GM12872 (cell line): ENCODE measurements at regions not wholly inside any gene's neighbourhood (a gene's known extent, or its start where the extent isn't known, plus 50 kb on each side); places are given as distances from the start of the nearest gene placed in this dataset.

Experiments used
- TF ChIP-seq, protein P1 (sequence below): IDR thresholded peaks from 3 replicates; pipeline ENCODE4 v1.5.1; 2011; ENCODE audit warnings: low read depth, mild to moderate bottlenecking, low read length, moderate library complexity; ENCODE audit not compliant: insufficient read depth

GRCh38 chr10:62496925-62497324 lies 122.8 kb downstream of the ZNF365 start:
- TF ChIP-seq, protein P1, sequence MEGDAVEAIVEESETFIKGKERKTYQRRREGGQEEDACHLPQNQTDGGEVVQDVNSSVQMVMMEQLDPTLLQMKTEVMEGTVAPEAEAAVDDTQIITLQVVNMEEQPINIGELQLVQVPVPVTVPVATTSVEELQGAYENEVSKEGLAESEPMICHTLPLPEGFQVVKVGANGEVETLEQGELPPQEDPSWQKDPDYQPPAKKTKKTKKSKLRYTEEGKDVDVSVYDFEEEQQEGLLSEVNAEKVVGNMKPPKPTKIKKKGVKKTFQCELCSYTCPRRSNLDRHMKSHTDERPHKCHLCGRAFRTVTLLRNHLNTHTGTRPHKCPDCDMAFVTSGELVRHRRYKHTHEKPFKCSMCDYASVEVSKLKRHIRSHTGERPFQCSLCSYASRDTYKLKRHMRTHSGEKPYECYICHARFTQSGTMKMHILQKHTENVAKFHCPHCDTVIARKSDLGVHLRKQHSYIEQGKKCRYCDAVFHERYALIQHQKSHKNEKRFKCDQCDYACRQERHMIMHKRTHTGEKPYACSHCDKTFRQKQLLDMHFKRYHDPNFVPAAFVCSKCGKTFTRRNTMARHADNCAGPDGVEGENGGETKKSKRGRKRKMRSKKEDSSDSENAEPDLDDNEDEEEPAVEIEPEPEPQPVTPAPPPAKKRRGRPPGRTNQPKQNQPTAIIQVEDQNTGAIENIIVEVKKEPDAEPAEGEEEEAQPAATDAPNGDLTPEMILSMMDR = no peak

GRCh38 chr10:62498271-62498670 lies 124.1 kb downstream of the ZNF365 start:
- TF ChIP-seq, protein P1 = no peak

GRCh38 chr10:62501547-62501946 lies 127.4 kb downstream of the ZNF365 start:
- TF ChIP-seq, protein P1 = no peak

DNA sequence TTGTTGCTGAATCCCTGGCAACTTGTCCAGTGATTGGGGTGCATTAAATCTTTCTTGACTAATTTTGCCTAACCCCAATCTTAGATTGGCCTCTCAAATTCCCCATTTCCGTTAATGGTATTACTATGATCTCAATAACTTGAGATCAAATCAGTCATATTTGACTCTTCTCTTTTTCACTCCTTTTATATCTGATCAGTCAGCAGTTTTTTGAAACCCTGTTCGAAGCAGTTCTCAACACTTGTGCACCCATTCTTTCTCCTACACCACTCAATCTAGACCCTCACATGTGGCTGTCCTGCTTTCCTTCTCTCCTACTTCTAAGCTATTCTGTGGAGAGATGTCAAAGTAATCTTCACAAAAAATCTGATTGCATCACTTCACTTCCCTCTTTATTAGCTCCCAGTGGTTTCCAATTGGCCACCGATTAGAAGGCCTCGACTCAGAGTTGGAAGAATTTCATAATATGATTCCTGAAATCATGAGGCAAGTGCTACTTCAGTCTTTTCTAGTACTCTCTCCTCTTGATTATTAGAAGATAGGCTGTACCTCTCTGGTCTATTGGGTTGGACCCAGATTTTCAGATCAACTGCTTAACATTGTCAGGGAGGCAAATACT lies 128.9 kb downstream of the ZNF365 start:
- TF ChIP-seq, protein P1 = no peak

- TF ChIP-seq, protein P1 = no peak
These were observed 129.7 kb downstream of the ZNF365 start for GRCh38 chr10:62503872-62504271.

GRCh38 chr10:62506371-62506770 lies 132.2 kb downstream of the ZNF365 start:
- TF ChIP-seq, protein P1 = no peak

GRCh38 chr10:62511238-62511637 lies 137.1 kb downstream of the ZNF365 start:
- TF ChIP-seq, protein P1 = no peak
